GM18870 (cell line): ENCODE measurements at regions not wholly inside any gene's neighbourhood (a gene's known extent, or its start where the extent isn't known, plus 50 kb on each side); places are given as distances from the start of the nearest gene placed in this dataset.

Experiments
- ATAC-seq: cut with Tn5 transposase; IDR thresholded peaks from one replicate; pipeline ENCODE4 v1.9.1; 2021; ENCODE audit warnings: moderate library complexity; ENCODE audit not compliant: unreplicated experiment

GRCh38 chrX:20637351-20637750 is 370.6 kb upstream of the RPS6KA3 start:
- no peak for ATAC-seq

DNA sequence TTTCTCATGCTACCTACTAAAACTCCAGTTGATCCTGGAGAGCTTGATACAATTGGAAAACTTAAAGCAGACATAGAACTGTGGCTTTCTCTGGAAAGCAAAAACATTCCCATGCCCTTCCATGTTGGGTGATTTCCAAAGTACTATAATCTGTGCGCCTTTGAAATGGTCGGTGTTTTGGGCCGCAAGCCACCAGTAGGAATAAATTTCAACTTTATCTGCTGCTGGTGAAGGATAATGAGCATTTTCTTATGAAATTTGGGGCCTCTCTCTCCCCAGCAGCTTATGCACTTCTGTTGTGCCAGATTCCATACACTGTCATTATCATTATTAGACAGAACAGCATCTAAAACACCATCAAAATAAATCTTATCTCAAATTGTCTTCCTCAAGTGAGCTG is 366.7 kb upstream of the RPS6KA3 start:
- no peak for ATAC-seq

DNA sequence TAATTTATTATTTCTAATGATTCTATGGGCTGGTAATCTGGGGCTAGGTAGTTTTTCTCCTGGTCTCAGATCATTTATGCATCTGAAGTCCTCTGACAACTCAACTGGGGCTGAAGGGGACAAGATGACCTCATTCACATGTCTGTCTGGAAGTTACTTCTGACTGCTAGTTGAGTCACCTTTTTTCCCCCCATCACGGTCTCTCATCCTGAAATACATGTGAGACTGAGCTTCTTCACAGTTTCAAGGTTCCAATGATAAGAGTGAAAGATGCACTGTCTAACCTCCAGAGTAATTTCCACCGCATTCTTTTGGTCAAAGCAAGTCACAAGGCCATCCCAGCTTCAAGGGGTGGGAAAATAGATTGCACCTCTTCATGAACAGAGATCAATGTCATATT is 356.7 kb upstream of the RPS6KA3 start:
- no peak for ATAC-seq

DNA sequence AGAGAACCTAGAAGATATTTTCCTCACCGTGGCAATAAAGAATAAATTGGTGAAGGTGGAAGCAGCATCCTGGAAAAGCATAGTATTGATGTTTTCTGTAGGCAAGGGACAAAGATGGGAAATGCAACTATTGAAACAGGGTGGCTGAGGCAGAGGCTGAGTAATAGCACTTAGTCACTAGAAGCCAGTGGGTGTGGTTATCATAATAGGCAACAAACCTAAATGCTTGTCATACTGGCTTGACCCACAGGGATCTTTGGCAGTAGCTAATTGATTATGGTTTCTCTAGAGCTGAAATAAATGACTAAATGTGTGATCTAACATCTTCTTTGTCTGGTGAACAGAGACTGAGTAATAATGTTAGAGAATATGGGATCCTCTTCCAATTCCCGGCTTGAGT is 353.6 kb upstream of the RPS6KA3 start:
- no peak for ATAC-seq

GRCh38 chrX:20609916-20610415 is 343.3 kb upstream of the RPS6KA3 start:
- ATAC-seq: no peak

DNA sequence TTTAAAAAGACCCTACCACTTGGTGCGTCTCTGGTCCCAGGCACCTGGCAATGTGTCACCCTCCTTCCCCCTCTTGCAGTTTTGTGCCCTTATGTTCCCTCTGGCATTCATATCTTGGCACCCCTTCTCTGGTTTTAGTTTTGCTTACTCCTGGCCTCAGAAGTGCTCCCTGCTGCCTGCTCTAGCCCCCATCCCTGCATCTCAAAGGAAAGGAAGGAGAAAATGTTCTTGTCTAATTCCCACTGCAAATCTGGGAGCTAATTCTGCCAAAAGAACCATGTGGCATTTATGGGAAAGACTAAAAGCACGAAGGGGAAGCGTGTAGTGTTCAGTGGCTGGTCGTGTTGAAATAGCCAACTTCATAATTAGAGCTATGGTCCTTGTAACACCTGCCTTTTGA is 340.1 kb upstream of the RPS6KA3 start:
- no peak for ATAC-seq

DNA sequence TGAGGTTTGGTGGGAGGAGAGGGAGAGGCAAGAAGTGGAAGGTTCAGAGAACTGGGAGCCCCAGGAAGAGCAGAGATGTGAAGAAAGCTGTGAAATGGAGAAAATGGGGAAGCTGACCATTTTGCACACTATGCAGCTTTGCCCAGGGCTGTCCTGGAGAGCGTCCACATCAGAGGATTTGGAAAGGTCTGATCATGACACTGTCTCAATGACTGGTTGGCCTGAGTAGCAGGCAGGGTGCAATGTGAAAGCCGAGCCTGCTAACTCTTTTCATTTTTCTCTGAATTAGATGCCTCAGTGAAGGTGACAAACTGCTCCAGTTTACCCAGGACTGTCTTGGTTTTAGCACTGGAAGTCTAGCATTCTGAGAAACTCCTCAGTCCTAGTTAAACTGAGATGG is 330.1 kb upstream of the RPS6KA3 start:
- ATAC-seq: no peak

- no peak for ATAC-seq
Measured at GRCh38 chrX:20595928-20596575, 329.3 kb upstream of the RPS6KA3 start.

DNA sequence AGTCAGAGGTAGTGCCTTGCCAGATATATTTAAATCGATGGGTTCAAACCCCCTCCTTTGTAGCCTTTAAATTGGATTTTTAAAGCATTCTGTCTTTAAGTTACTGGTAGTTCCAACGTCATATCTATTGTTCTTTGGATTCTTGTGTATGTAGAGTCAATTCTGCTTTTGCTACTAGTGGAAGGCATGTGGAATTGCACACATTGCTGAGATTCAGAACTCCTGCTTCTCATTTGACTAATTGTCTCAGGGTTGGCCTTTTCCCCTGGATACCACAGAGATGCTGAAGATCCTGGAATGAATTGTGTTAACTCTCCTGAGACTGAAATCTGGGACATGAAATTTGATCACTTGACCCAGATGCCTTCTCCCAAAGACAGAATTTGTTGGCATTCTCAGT is 328.3 kb upstream of the RPS6KA3 start:
- no peak for ATAC-seq

GRCh38 chrX:20593836-20594235 is 327.1 kb upstream of the RPS6KA3 start:
- no peak for ATAC-seq

DNA sequence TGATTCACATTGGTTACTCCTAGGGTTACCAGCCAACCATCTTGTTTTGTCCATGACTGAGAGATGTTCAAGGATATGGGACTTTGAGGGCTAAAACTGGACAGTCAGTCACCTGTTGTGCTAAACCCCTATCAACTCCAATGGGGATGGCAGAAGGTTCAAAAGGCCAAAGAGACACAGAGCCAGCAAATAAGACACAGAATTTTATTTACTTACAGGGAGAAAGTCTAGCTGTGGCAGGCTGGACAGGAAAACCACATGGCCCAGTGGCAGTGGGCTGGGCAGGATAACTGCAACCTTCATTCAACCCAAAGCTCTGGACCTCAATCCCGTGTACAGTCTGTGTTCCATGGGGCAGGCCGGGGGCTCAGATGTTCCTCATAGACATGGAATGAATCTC is 326.7 kb upstream of the RPS6KA3 start:
- ATAC-seq: no peak

- ATAC-seq: no peak
Measured at GRCh38 chrX:20591246-20591645, 324.5 kb upstream of the RPS6KA3 start.

- no peak for ATAC-seq
Measured at GRCh38 chrX:20585782-20586181, 319.1 kb upstream of the RPS6KA3 start.

- ATAC-seq: no peak
Measured at GRCh38 chrX:20571611-20572010, 304.9 kb upstream of the RPS6KA3 start.

- ATAC-seq: no peak
Measured at GRCh38 chrX:20567108-20567507, 300.4 kb upstream of the RPS6KA3 start.

- peak; percentile 81 for ATAC-seq
Measured at GRCh38 chrX:20547611-20548051, 280.9 kb upstream of the RPS6KA3 start.

DNA sequence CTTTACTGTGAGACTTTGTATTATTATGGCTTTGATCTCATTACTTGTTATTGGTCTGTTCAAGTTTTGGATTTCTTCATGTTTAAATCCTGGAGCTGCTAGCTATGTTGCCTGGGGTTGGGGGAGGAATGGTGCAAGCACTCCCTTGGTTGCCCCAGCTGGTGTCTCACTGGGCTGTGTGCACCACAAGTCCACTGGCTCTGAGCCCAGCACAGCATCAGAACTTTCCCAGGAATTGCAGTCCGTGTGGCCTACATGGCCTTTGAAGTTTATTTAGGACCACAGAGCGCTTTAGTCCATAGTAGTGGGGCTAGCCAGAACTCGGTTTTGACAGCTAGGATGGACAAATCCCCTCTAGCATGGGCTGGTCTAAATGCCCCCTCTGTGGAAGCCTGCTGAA is 278.8 kb upstream of the RPS6KA3 start:
- no peak for ATAC-seq

- ATAC-seq: no peak
Measured at GRCh38 chrX:20542072-20542471, 275.4 kb upstream of the RPS6KA3 start.

DNA sequence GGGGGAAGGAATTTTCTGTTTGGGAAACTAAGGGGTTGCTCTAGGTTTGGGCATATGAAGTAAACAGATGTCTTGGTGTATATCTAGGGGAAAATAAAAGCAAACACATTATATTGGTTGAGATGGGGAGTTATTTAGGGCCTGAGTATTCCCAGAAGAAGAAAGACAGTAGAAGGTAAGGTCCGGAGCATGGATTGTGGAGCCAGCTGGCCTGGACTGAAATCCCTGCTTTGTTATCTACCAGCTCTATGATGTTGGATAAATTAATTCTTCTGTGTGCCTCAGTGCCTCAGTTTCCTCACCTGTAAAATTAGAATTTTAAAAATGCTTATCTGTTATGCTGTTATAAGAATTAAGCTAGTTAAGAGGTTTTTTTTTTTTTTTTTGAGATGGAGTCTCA is 272.3 kb upstream of the RPS6KA3 start:
- ATAC-seq: no peak

DNA sequence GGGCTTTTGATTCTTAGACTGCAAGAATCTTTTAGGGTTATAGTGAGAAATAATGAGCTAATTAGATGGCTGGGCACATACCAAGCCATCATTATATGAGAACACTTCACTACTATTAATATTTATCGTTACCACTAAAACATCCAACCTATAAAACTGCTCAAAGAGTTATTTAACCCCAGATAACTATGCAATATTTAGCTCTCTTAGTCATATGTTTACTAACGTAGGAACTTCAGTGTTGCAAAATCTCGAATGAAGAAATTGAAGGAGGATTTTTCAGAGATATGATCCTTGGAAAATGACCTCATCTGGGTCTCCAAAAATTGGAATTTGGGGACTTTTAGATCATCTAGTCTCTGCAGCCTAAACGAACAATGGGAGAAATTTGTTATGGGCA is 265.0 kb upstream of the RPS6KA3 start:
- no peak for ATAC-seq

DNA sequence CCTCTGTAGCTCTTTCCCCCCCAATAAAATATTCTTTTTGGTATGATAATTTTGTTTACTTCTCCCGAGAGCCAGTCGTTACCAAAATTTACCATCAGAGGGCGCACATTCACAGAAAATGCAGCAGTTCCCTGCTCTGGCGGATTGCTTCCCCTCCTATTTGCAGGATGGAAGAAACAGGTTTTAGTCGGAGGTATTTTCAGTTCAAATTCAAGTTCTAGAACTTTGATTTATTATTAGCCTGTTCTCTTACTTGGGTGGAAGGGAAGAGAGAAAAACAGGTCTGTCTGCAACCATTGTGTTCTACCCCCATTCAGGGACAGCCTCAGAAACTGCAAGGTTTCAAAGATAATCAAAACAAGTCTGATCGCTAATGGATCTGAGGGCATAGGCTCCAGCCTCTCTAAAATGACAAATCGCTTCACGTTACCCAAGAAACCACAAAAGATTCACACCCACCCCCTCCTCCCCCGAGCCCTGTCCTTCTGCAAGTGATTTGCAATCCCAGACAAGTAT is 263.8 kb upstream of the RPS6KA3 start:
- ATAC-seq: no peak

- ATAC-seq: no peak
Measured at GRCh38 chrX:20529711-20530110, 263.0 kb upstream of the RPS6KA3 start.

GRCh38 chrX:20529301-20529700 is 262.6 kb upstream of the RPS6KA3 start:
- ATAC-seq: no peak
